Right lobe of liver (tissue), 6 donors: ENCODE measurements at regions not wholly inside any gene's neighbourhood (a gene's known extent, or its start where the extent isn't known, plus 50 kb on each side); places are given as distances from the start of the nearest gene placed in this dataset.

ENCODE experiments used
- ATAC-seq, 4 donors: fragments of 200-7000 bp; cut with Tn5 transposase; one replicate each; pipeline ENCODE4 v1.9.1; 2020; ENCODE audit warnings: mild to moderate bottlenecking in 4 of 4, moderate library complexity in 4 of 4
- DNase-seq, 3 donors: peaks; one replicate each; pipeline ENCODE4 v3.0.0-alpha.2; 2020
- H3K27ac ChIP-seq, 3 donors: fragments of 200-600 bp; one replicate each; pipeline ENCODE4 v1.8.0; 2022
- H3K27me3 ChIP-seq, 2 donors: fragments of 200-600 bp; one replicate each; pipeline ENCODE4 v1.8.0; 2022
- H3K36me3 ChIP-seq, 4 donors: fragments of 200-600 bp; sonication (generic) in 1 of 4; one replicate each; pipeline versions ENCODE4 v1.5.1 to v1.8.0; 2017 to 2022; ENCODE audit warnings: control low read depth in 1 of 4
- H3K4me1 ChIP-seq, 4 donors: fragments of 200-600 bp; sonication (generic) in 1 of 4; one replicate each; pipeline versions ENCODE4 v1.5.1 to v1.8.0; 2017 to 2022; ENCODE audit warnings: control low read depth in 1 of 4
- H3K4me3 ChIP-seq, 3 donors: fragments of 200-600 bp; one replicate each; pipeline ENCODE4 v1.8.0; 2022
- H3K9me3 ChIP-seq, 4 donors: fragments of 200-600 bp; sonication (generic) in 1 of 4; one replicate each; pipeline versions ENCODE4 v1.5.1 to v1.8.0; 2017 to 2022; ENCODE audit warnings: control low read depth in 1 of 4
- POLR2A ChIP-seq: fragments of 450-650 bp; IDR thresholded peaks from one replicate; pipeline ENCODE4 v1.6.1; 2017; ENCODE audit warnings: antibody characterized with exemption, mild to moderate bottlenecking
- WGBS: methylation state at CpG from one replicate; pipeline ENCODE4 v1.1.6; 2018; ENCODE audit warnings: low coverage, low lambda C conversion rate; ENCODE audit not compliant: insufficient coverage; ENCODE audit errors: missing lambda C conversion rate; 5-methylcytosine and 5-hydroxymethylcytosine counted together
- intact Hi-C, 2 donors: fragments of 100-400 bp; cut with DNase I; formaldehyde crosslinking; loops; one replicate each; pipeline versions ENCODE4 v1.11.2 to v1.14.1; 2022
- TF ChIP-seq, protein P1 (sequence below), 4 donors: fragments of 200-600 bp in 3 of 4; fragments of 450-650 bp in 1 of 4; IDR thresholded peaks; one replicate each; pipeline versions ENCODE4 v1.5.1 to v1.8.0; 2016 to 2022; ENCODE audit warnings: antibody characterized with exemption in 4 of 4, mild to moderate bottlenecking in 2 of 4
- donor health status: DM: no; HTN: yes; CAD: no.
- donor health status: DM: no; HTN: no; CAD: no.
- donor health status: DM: no; HTN: no; CAD: no.
- donor health status: DM: no; HTN: yes; CAD: no.
- donor health status: DM: no; HTN: yes; CAD: no.

DNA sequence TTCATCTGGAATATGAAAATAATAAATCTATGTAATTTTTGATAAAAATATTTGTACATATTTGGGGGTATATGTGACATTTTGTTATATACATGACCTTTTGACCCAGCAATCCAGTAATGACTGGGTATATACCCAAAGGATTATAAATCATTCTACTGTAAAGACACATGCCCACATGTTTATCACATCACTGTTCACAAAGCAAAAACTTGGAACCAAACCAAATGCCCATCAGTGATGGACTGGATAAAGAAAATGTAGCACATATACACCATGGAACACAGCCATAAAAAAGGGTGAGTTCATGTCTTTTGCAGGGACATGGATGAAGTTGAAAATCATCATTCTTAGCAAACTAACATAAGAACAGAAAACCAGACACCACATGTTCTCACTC, 472.1 kb upstream of the DDX18 start:
- DNase-seq: no peak
- H3K27ac ChIP-seq: no peak overlapping the region
- no peak for ATAC-seq
- TF ChIP-seq, protein P1, sequence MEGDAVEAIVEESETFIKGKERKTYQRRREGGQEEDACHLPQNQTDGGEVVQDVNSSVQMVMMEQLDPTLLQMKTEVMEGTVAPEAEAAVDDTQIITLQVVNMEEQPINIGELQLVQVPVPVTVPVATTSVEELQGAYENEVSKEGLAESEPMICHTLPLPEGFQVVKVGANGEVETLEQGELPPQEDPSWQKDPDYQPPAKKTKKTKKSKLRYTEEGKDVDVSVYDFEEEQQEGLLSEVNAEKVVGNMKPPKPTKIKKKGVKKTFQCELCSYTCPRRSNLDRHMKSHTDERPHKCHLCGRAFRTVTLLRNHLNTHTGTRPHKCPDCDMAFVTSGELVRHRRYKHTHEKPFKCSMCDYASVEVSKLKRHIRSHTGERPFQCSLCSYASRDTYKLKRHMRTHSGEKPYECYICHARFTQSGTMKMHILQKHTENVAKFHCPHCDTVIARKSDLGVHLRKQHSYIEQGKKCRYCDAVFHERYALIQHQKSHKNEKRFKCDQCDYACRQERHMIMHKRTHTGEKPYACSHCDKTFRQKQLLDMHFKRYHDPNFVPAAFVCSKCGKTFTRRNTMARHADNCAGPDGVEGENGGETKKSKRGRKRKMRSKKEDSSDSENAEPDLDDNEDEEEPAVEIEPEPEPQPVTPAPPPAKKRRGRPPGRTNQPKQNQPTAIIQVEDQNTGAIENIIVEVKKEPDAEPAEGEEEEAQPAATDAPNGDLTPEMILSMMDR (IDR thresholded peaks at IDR 0.05): no peak
- no peaks in the 10 kb centered on the region for H3K27me3 ChIP-seq
- H3K4me1 ChIP-seq: no peaks in the 10 kb centered on the region
- no peak overlapping the region for H3K4me3 ChIP-seq
- intact Hi-C loops: no loop called here
- no peaks in the 10 kb centered on the region for H3K9me3 ChIP-seq
- H3K36me3 ChIP-seq: no peaks in the 10 kb centered on the region

DNA sequence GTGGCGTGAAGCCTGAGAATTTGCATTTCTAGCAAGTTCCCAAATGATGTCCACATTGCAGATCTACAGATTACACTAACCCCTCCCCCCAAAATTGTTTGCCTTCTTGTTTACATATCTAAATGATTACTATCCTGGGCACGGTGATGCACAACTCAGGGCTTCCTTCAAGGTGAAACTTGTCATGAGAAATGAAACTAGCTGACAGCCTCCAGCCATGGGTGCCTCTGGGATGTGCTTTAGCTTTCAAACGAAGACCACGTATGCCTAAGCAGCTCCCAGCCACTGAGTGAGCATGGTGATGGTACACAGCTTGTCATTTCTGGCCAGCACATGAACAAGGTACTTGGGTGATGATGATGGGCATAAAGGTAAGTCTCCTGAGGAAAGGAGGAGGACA, 464.8 kb upstream of the DDX18 start:
- no peak for TF ChIP-seq POLR2A
- TF ChIP-seq, protein P1 (IDR thresholded peaks at IDR 0.05): no peak
- no peaks in the 10 kb centered on the region for H3K36me3 ChIP-seq
- ATAC-seq: no peak
- 39% methylated on average over 4 of the region's 4 CpGs for WGBS
- no peak overlapping the region for H3K27ac ChIP-seq
- intact Hi-C loops: no loop called here
- DNase-seq: no peak
- no peaks in the 10 kb centered on the region for H3K9me3 ChIP-seq
- H3K27me3 ChIP-seq: no peaks in the 10 kb centered on the region
- H3K4me3 ChIP-seq: no peak overlapping the region
- no peaks in the 10 kb centered on the region for H3K4me1 ChIP-seq

DNA sequence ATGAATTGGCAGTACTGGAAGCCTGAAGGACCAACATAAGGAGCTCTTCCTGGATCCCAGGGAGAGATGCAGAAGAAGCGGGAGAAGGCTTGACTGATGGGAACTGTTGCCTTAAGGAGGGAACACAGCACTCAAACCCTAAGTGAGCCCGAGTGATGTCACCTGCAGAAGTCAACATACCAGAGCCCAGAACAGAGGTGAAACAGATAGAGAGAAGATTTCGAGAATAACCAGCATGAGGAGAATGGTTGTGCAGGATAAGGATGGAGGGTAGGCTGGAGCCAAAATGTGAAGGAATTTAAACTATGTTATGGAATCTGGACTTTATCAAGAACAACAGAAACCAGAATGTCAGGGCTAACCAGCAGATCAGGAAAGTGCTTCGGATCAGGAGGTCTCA, 463.1 kb upstream of the DDX18 start:
- WGBS: 39% methylated on average over 4 of the region's 4 CpGs
- ATAC-seq (no peak), DNase-seq (no peak)
- no peaks in the 10 kb centered on the region for H3K27me3 ChIP-seq
- H3K27ac ChIP-seq: no peak overlapping the region
- no peak for TF ChIP-seq POLR2A
- TF ChIP-seq, protein P1 (IDR thresholded peaks at IDR 0.05): no peak
- intact Hi-C loops: no loop called here
- H3K9me3 ChIP-seq: no peaks in the 10 kb centered on the region
- H3K4me1 ChIP-seq: no peaks in the 10 kb centered on the region
- no peak overlapping the region for H3K4me3 ChIP-seq
- no peaks in the 10 kb centered on the region for H3K36me3 ChIP-seq

DNA sequence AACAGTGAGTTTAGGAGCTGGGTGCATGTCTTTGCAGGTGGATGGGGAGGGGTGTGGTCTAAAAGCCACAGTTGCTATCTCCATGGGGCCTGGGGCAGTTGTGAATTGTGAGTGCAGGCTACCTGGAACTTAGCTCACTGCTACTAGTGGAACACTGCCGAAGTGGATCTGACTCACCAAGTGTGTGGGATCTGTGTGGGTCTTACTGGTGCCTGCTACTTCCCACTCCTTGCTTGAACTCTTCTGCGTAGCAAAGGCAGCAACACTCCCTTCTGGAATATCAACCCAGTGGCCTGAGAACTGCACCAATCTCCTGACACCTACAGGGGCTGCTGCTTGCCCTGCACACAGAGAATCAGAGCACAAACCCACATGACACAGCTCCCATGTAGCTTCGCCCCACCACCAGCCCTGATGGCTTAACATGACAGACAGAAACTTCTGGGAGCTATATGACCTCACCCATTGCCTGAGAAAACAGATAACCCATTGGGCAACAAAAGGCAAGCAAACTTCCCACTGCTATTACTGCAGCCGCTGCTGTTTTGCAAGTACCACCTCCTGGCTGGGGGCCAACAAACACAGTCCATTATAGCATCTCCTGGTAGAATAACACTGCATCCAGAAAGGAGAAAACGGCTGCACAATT, 455.1 kb upstream of the DDX18 start:
- H3K27ac ChIP-seq: no peak overlapping the region
- no peaks in the 10 kb centered on the region for H3K9me3 ChIP-seq
- H3K36me3 ChIP-seq: no peaks in the 10 kb centered on the region
- intact Hi-C loops: no loop called here
- no peak overlapping the region for H3K4me3 ChIP-seq
- H3K27me3 ChIP-seq: no peaks in the 10 kb centered on the region
- TF ChIP-seq POLR2A: no peak
- TF ChIP-seq, protein P1 (IDR thresholded peaks at IDR 0.05): no peak
- DNase-seq (no peak), ATAC-seq (no peak)
- WGBS: 49% methylated on average over 3 of the region's 5 CpGs
- no peaks in the 10 kb centered on the region for H3K4me1 ChIP-seq

DNA sequence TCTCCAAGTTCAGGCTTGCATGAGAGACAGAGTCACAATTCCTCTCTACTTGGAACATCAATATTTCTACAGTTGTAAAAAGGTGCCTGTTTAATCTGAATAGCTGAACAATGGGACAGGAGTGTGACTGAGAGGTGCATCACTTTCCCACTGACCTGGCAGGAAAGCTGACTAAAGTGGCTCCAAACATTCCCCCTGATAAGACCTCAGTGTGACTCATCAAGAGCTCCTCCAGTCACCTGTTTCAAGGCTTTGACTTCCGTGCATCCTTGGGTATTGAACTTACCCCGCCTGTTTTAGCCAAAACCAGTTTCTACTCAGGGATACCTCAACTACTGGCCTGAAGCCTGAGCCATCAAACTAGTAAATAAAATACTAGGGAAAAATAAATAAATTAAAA, 453.9 kb upstream of the DDX18 start:
- H3K4me3 ChIP-seq: no peak overlapping the region
- 54% methylated on average over 2 of the region's 2 CpGs for WGBS

More for the DNA sequence above, 453.9 kb upstream of the DDX18 start:
- DNase-seq: no peak
- intact Hi-C loops: no loop called here
- no peak for ATAC-seq
- no peaks in the 10 kb centered on the region for H3K27me3 ChIP-seq
- H3K9me3 ChIP-seq: no peaks in the 10 kb centered on the region
- H3K27ac ChIP-seq: no peak overlapping the region
- H3K4me1 ChIP-seq: no peaks in the 10 kb centered on the region
- H3K36me3 ChIP-seq: no peaks in the 10 kb centered on the region
- TF ChIP-seq, protein P1 (IDR thresholded peaks at IDR 0.05): no peak
- no peak for TF ChIP-seq POLR2A
